B cell (primary cell): ENCODE measurements at regions not wholly inside any gene's neighbourhood (a gene's known extent, or its start where the extent isn't known, plus 50 kb on each side); places are given as distances from the start of the nearest gene placed in this dataset.

Experiments used
- ATAC-seq: fragments of 200-7000 bp; cut with Tn5 transposase; one replicate; pipeline ENCODE4 v1.10.0; 2021; ENCODE audit warnings: low read depth, mild to moderate bottlenecking, moderate number of reproducible peaks, moderate library complexity
- CTCF ChIA-PET: fragments of 350-600 bp; sonication (Branson Sonifier 250); formaldehyde crosslinking; loops from one replicate; lab custom pipeline; 2021; ENCODE audit warnings: antibody characterized with exemption, inconsistent platforms; lab: Charles Lee
- POLR2A ChIA-PET: fragments of 350-600 bp; sonication (Branson Sonifier 250); formaldehyde crosslinking; loops from one replicate; lab custom pipeline; 2021; ENCODE audit warnings: antibody characterized with exemption; lab: Charles Lee
- DNase-seq: peaks from one replicate; pipeline ENCODE4 v3.0.0; 2013
- H2AFZ ChIP-seq: 2 replicates; pipeline ENCODE4 v1.6.1; 2012; ENCODE audit warnings: mild to moderate bottlenecking, low read depth, low read length; ENCODE audit not compliant: insufficient read depth, poor library complexity, severe bottlenecking
- H3K27ac ChIP-seq, 2 donors: 1 replicate in 1 of 2; 2 replicates in 1 of 2; pipeline ENCODE4 v1.5.1; 2012 to 2013; ENCODE audit warnings: low read length in 2 of 2, mild to moderate bottlenecking in 2 of 2, moderate library complexity in 1 of 2
- H3K27me3 ChIP-seq, 4 experiments: fragments of 200-600 bp in 1 of 4; sonication (generic) in 1 of 4; replicated peaks in 1 of 4; 1 replicate in 2 of 4; 2 replicates in 2 of 4; pipeline versions ENCODE4 v1.6.1 to v1.7.0; 2013 to 2016; ENCODE audit warnings: low read length in 3 of 4, mild to moderate bottlenecking in 2 of 4, mixed read lengths in 1 of 4, moderate library complexity in 1 of 4; ENCODE audit not compliant: insufficient read depth in 4 of 4, control insufficient read depth in 3 of 4; ENCODE audit errors: control extremely low read depth in 1 of 4
- H3K36me3 ChIP-seq, 2 experiments: replicated peaks in 1 of 2; 1 replicate in 1 of 2; 2 replicates in 1 of 2; pipeline versions ENCODE4 v1.6.1 to v1.7.1; 2013; ENCODE audit warnings: low read length in 1 of 2; ENCODE audit not compliant: insufficient read depth in 2 of 2, control insufficient read depth in 1 of 2; ENCODE audit errors: control extremely low read depth in 1 of 2, extremely low read depth in 1 of 2
- H3K4me1 ChIP-seq, 2 donors: fragments of 200-600 bp in 1 of 2; sonication (generic) in 1 of 2; 1 replicate in 1 of 2; 2 replicates in 1 of 2; pipeline versions ENCODE4 v1.5.1 to v1.6.1; 2013 to 2017; ENCODE audit warnings: low read length in 2 of 2; ENCODE audit not compliant: control insufficient read depth in 2 of 2, insufficient read depth in 2 of 2
- H3K4me2 ChIP-seq: replicated peaks from 2 replicates; pipeline ENCODE3; 2012; ENCODE audit warnings: mild to moderate bottlenecking, low read depth, low read length; ENCODE audit not compliant: poor library complexity, severe bottlenecking
- H3K4me3 ChIP-seq, 5 experiments: fragments of 200-600 bp in 1 of 5; sonication (generic) in 1 of 5; 1 replicate in 3 of 5; 2 replicates in 2 of 5; pipeline versions ENCODE4 v1.5.1 to v1.7.0; 2011 to 2016; ENCODE audit warnings: low read length in 4 of 5, mild to moderate bottlenecking in 4 of 5, low read depth in 2 of 5, control low read depth in 1 of 5, moderate library complexity in 1 of 5; ENCODE audit not compliant: insufficient read depth in 1 of 5; ENCODE audit errors: control extremely low read depth in 1 of 5, extremely low read depth in 1 of 5
- H3K79me2 ChIP-seq: fragments of 200-600 bp; sonication (generic); one replicate; pipeline ENCODE4 v1.6.0; 2016; ENCODE audit warnings: low read length; ENCODE audit not compliant: control insufficient read depth, insufficient read depth
- H3K9ac ChIP-seq: fragments of 200-600 bp; sonication (generic); 2 replicates; pipeline ENCODE4 v1.6.1; 2017; ENCODE audit warnings: mild to moderate bottlenecking, low read length, moderate library complexity
- H3K9me3 ChIP-seq, 3 donors: one replicate each; pipeline versions ENCODE4 v1.6.1 to v1.7.1; 2013; ENCODE audit warnings: low read length in 2 of 3; ENCODE audit not compliant: control insufficient read depth in 2 of 3, insufficient read depth in 1 of 3; ENCODE audit errors: control extremely low read depth in 1 of 3
- H4K20me1 ChIP-seq: 2 replicates; pipeline ENCODE4 v1.6.0; 2012; ENCODE audit warnings: mild to moderate bottlenecking, low read length; ENCODE audit not compliant: insufficient read depth, control insufficient read depth, poor library complexity, severe bottlenecking
- H3K27ac Mint-ChIP-seq: one replicate; pipeline ENCODE4 v1.8.0; 2021; ENCODE audit warnings: mixed read lengths
- H3K27me3 Mint-ChIP-seq: one replicate; pipeline ENCODE4 v1.8.0; 2021; ENCODE audit warnings: mixed read lengths
- H3K4me1 Mint-ChIP-seq: one replicate; pipeline ENCODE4 v1.8.0; 2021; ENCODE audit warnings: mixed read lengths
- H3K4me3 Mint-ChIP-seq: one replicate; pipeline ENCODE4 v1.8.0; 2021; ENCODE audit warnings: mixed read lengths
- H3K9me3 Mint-ChIP-seq: one replicate; pipeline ENCODE4 v1.8.0; 2022; ENCODE audit warnings: mixed read lengths; ENCODE audit not compliant: insufficient read depth
- EZH2 ChIP-seq: IDR thresholded peaks from 2 replicates; pipeline ENCODE4 v1.6.1; 2012; ENCODE audit warnings: borderline replicate concordance, low read depth, mild to moderate bottlenecking, moderate library complexity, low read length; ENCODE audit not compliant: insufficient read depth, poor library complexity, severe bottlenecking
- whole genome bisulfite sequencing: methylation state at CpG from one replicate; pipeline ENCODE4 v1.1.5; 2013; ENCODE audit warnings: missing lambda C conversion rate; ENCODE audit not compliant: insufficient coverage; 5-methylcytosine and 5-hydroxymethylcytosine counted together
- intact Hi-C: fragments of 100-400 bp; cut with micrococcal nuclease; formaldehyde crosslinking; loops from one replicate; pipeline ENCODE4 v1.10.0; 2022
- TF ChIP-seq, protein P1 (sequence below): fragments of 200-600 bp; IDR thresholded peaks from one replicate; pipeline ENCODE4 v1.8.0; 2022; ENCODE audit warnings: antibody characterized with exemption, mild to moderate bottlenecking

DNA sequence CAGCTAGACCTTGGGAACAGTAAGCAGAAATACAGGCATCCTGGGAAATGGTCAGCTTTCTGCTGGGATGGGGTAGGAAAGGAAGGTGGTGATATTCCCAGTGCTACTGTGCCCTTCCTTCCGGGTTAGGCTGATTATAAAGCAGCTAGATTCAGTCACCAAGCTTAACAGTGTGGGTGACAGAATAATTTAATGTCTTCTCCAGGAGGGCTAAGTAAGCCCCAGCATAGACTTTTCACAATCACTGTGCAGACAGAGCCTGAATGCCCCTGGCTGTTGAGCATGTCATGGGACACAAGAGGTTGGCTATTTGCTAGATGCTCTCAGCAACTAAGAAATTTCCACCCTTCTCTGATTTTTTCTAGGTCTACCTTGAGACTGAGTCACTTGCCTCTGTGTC is 513.0 kb downstream of the TOX3 start:
- Histone ChIP-seq H3K9me3 (peaks cover 0 to 3% (median 0%) of the 10 kb centered on the region in 3 donors), H4K20me1 (no peaks in the 10 kb centered on the region), H3K4me1 (no peaks in the 10 kb centered on the region), H3K79me2 (no peaks in the 10 kb centered on the region), H3K36me3 (no peaks in the 10 kb centered on the region), H3K27me3 (no peaks in the 10 kb centered on the region), H2AFZ (no peak overlapping the region), H3K4me3 (no peak overlapping the region), H3K4me2 (no peak overlapping the region), H3K27ac (no peak overlapping the region), H3K9ac (no peak overlapping the region)
- POLR2A ChIA-PET = no interaction called here
- DNase-seq (no peak), ATAC-seq (no peak)
- intact Hi-C loops = no loop called here
- CTCF ChIA-PET = no interaction called here
- no CpG with 5 or more reads among the region's 1 CpG for WGBS
- Mint-ChIP-seq H3K4me1 (no peaks in the 10 kb centered on the region), H3K27ac (no peak overlapping the region), H3K9me3 (peaks cover 3% of the 10 kb centered on the region), H3K27me3 (no peaks in the 10 kb centered on the region), H3K4me3 (no peak overlapping the region)
- TF ChIP-seq, protein P1, sequence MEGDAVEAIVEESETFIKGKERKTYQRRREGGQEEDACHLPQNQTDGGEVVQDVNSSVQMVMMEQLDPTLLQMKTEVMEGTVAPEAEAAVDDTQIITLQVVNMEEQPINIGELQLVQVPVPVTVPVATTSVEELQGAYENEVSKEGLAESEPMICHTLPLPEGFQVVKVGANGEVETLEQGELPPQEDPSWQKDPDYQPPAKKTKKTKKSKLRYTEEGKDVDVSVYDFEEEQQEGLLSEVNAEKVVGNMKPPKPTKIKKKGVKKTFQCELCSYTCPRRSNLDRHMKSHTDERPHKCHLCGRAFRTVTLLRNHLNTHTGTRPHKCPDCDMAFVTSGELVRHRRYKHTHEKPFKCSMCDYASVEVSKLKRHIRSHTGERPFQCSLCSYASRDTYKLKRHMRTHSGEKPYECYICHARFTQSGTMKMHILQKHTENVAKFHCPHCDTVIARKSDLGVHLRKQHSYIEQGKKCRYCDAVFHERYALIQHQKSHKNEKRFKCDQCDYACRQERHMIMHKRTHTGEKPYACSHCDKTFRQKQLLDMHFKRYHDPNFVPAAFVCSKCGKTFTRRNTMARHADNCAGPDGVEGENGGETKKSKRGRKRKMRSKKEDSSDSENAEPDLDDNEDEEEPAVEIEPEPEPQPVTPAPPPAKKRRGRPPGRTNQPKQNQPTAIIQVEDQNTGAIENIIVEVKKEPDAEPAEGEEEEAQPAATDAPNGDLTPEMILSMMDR = no peak
- no peak for TF ChIP-seq EZH2

DNA sequence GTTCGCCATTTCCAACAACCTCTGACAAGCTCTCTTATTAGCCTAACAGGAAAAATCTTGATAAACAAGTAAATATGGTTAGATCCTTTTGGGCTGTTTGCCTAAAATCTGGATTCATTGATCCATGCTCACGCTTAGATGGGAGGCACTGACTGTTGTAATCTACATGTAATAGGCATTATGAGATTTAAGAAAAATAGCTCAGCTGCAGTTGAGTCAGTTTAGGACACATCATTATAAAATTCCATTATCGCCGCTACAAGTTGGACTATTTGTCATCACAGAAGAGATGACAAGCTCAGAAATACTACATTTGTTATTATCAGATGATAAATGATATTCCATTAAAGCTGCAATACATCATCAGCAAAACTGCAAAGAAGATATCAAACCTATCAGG is 524.0 kb downstream of the TOX3 start:
- H3K79me2 ChIP-seq = no peaks in the 10 kb centered on the region
- H3K27ac ChIP-seq = no peak overlapping the region
- Mint-ChIP-seq H3K4me3 (no peak overlapping the region), H3K4me1 (no peaks in the 10 kb centered on the region), H3K27me3 (no peaks in the 10 kb centered on the region), H3K9me3 (peaks cover 3% of the 10 kb centered on the region), H3K27ac (no peak overlapping the region)
- CTCF ChIA-PET = no interaction called here
- H3K4me1 ChIP-seq = no peaks in the 10 kb centered on the region
- WGBS = no CpG with 5 or more reads among the region's 4 CpGs
- H3K27me3 ChIP-seq = no peaks in the 10 kb centered on the region
- no peaks in the 10 kb centered on the region for H4K20me1 ChIP-seq
- H3K36me3 ChIP-seq = no peaks in the 10 kb centered on the region
- POLR2A ChIA-PET = no interaction called here
- intact Hi-C loops = no loop called here
- H3K9me3 ChIP-seq = no peaks in the 10 kb centered on the region
- no peak overlapping the region for H3K4me2 ChIP-seq
- H2AFZ ChIP-seq = no peak overlapping the region
- ATAC-seq (no peak), DNase-seq (no peak)
- H3K9ac ChIP-seq = no peak overlapping the region
- no peak overlapping the region for H3K4me3 ChIP-seq
- TF ChIP-seq, protein P1 = no peak
- TF ChIP-seq EZH2 = no peak
